Heart left ventricle (tissue), 16 donors: ENCODE measurements at regions not wholly inside any gene's neighbourhood (a gene's known extent, or its start where the extent isn't known, plus 50 kb on each side); places are given as distances from the start of the nearest gene placed in this dataset.

Experiments
- ATAC-seq, 4 donors: fragments of 200-7000 bp; cut with Tn5 transposase; one replicate each; pipeline ENCODE4 v1.9.1; 2020 to 2022; ENCODE audit warnings: moderate library complexity in 4 of 4, mild to moderate bottlenecking in 3 of 4, moderate number of reproducible peaks in 1 of 4
- DNase-seq, 5 donors: peaks; one replicate each; pipeline ENCODE4 v3.0.0-alpha.2; 2020
- H3K27ac ChIP-seq, 12 donors: fragments of 200-600 bp; sonication (generic) in 4 of 12; one replicate each; pipeline versions ENCODE4 v1.5.0 to v1.8.0; 2016 to 2022; ENCODE audit warnings: mild to moderate bottlenecking in 2 of 12
- H3K27me3 ChIP-seq, 9 donors: fragments of 200-600 bp; sonication (generic) in 2 of 9; one replicate each; pipeline versions ENCODE4 v1.5.1 to v1.8.0; 2016 to 2022; ENCODE audit warnings: mild to moderate bottlenecking in 3 of 9
- H3K36me3 ChIP-seq, 9 donors: fragments of 200-600 bp; sonication (generic) in 2 of 9; one replicate each; pipeline versions ENCODE4 v1.5.0 to v1.8.0; 2018 to 2022; ENCODE audit warnings: mild to moderate bottlenecking in 2 of 9
- H3K4me1 ChIP-seq, 12 donors: fragments of 200-600 bp; sonication (generic) in 4 of 12; one replicate each; pipeline versions ENCODE4 v1.5.0 to v1.8.0; 2016 to 2022; ENCODE audit warnings: mild to moderate bottlenecking in 3 of 12
- H3K4me3 ChIP-seq, 12 donors: fragments of 200-600 bp; sonication (generic) in 4 of 12; one replicate each; pipeline versions ENCODE4 v1.5.0 to v1.8.0; 2017 to 2022; ENCODE audit warnings: mild to moderate bottlenecking in 9 of 12, moderate library complexity in 4 of 12
- H3K9me3 ChIP-seq, 12 donors: fragments of 200-600 bp; sonication (generic) in 4 of 12; one replicate each; pipeline versions ENCODE4 v1.5.0 to v1.8.0; 2016 to 2022; ENCODE audit warnings: mild to moderate bottlenecking in 1 of 12
- CTCF ChIP-seq, 12 donors: fragments of 200-600 bp; sonication (generic) in 4 of 12; IDR thresholded peaks; one replicate each; pipeline versions ENCODE4 v1.5.0 to v1.8.0; 2018 to 2022; ENCODE audit warnings: antibody characterized with exemption in 12 of 12, mild to moderate bottlenecking in 5 of 12
- POLR2A ChIP-seq, 2 donors: fragments of 450-650 bp; IDR thresholded peaks; one replicate each; pipeline ENCODE4 v1.6.1; 2017; ENCODE audit warnings: antibody characterized with exemption in 2 of 2, mild to moderate bottlenecking in 2 of 2, moderate library complexity in 2 of 2
- WGBS, 4 donors: extraction: QIAGEN DNeasy Blood & Tissue Kit in 2 of 4; methylation state at CpG; one replicate each; pipeline versions ENCODE4 v1.1.5 to v1.1.7; 2013 to 2018; 5-methylcytosine and 5-hydroxymethylcytosine counted together
- intact Hi-C, 10 donors: fragments of 100-400 bp; cut with DNase I; formaldehyde crosslinking; loops; one replicate each; pipeline versions ENCODE4 v1.11.1 to v1.14.2; 2022
- donor health status: ischemic (EF 13 %, LVEDD 7.1; RV severe dilation, severe dysfunction).
- donor health status: healthy with polysubstance abuse.
- donor health status: DM: no; HTN: yes; CAD: no.
- donor health status: DM: no; HTN: no; CAD: no.
- donor health status: ischemic (EF 25% LVEDD 6.9; RV normal size, moderate dysfunction).
- donor health status: ischemic (EF 25% LVEDD 5.7; RV mildly dilated, moderate dysfunction).
- donor health status: healthy.
- donor health status: DM: yes; HTN: yes; CAD: no.
- donor health status: ischemic (EF 35%, LVEDD 5.7; RV mildly dilated, moderate dysfunction).
- donor health status: nonischemic (EF 11% LVEDD 7.7; RV severe dilation, severe dysfunction).
- donor health status: DM: yes; HTN: yes; CAD: no.
- donor health status: PGD.
- donor health status: ischemic (EF 29% LVEDD 5.4; RV normal size, mild dysfunction).
- donor health status: nonischemic (EF 23%, LVEDD 6.1; RV moderate dilation, normal function).

DNA sequence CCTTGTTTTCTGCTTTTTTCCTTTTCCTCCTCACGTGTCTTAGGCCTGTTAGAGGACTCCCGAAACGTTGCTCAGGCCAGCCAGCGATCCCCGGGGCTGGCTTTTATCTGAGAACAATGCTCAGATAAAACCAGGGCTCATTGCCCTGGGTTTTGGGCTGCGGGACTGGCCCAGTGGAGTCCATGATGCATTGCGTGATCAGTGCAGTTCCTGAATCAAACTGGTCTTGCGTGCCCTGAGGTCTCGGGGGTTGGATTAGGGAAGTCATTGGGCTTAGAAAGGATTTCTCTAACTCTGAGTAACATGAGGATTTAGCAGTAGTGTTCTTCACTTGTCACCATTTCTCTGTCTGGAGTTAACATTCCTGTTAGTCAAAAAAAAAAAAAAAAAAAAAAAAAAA, 66.3 kb downstream of the CCR1 start:
- Histone ChIP-seq H3K27ac (peak overlapping the region in 1 of 12 donors; percentile 83), H3K27me3 (no peaks in the 10 kb centered on the region), H3K4me1 (peaks cover 0 to 31% (median 0%) of the 10 kb centered on the region in 12 donors), H3K4me3 (no peak overlapping the region), H3K36me3 (no peaks in the 10 kb centered on the region), H3K9me3 (no peaks in the 10 kb centered on the region)
- WGBS, 4 donors, result 62 to 80% (median 72%) methylated on average over 9 of the region's 9 CpGs
- no peak for TF ChIP-seq POLR2A (IDR thresholded peaks at IDR 0.05)
- no peak for TF ChIP-seq CTCF (IDR thresholded peaks at IDR 0.05)
- no peak for DNase-seq
- intact Hi-C loops, result no loop called here
- peak in 3 of 4 donors; percentile 28 to 51 (median 39) for ATAC-seq

- H3K36me3 ChIP-seq, result no peaks in the 10 kb centered on the region
- H3K27ac ChIP-seq, result no peak overlapping the region
- no peaks in the 10 kb centered on the region for H3K9me3 ChIP-seq
- H3K27me3 ChIP-seq, result no peaks in the 10 kb centered on the region
- intact Hi-C loops, result no loop called here
- peaks cover 0 to 40% (median 0%) of the 10 kb centered on the region in 12 donors for H3K4me1 ChIP-seq
- no peak for ATAC-seq
- WGBS, 4 donors, result 56 to 70% (median 64%) methylated on average over 3 of the region's 3 CpGs
- DNase-seq, result no peak
- no peak overlapping the region for H3K4me3 ChIP-seq
- TF ChIP-seq CTCF (IDR thresholded peaks at IDR 0.05) (no peak), POLR2A (IDR thresholded peaks at IDR 0.05) (no peak)
Measured at GRCh38 chr3:46138581-46138980, 69.5 kb downstream of the CCR1 start.

- Histone ChIP-seq H3K36me3 (no peaks in the 10 kb centered on the region), H3K27ac (peak overlapping the region in 1 of 12 donors; percentile 53), H3K9me3 (no peaks in the 10 kb centered on the region), H3K4me1 (peaks cover 0 to 55% (median 0%) of the 10 kb centered on the region in 12 donors), H3K4me3 (no peak overlapping the region), H3K27me3 (no peaks in the 10 kb centered on the region)
- WGBS, 4 donors, result 62 to 72% (median 72%) methylated on average over 3 of the region's 3 CpGs
- ATAC-seq, result peak in 1 of 4 donors; percentile 59
- no peak for TF ChIP-seq CTCF (IDR thresholded peaks at IDR 0.05)
- TF ChIP-seq POLR2A (IDR thresholded peaks at IDR 0.05), result no peak
- intact Hi-C loops, result no loop called here
- no peak for DNase-seq
Measured at GRCh38 chr3:46135475-46135874, 72.6 kb downstream of the CCR1 start.

- Histone ChIP-seq H3K9me3 (no peaks in the 10 kb centered on the region), H3K4me1 (peaks cover 0 to 77% (median 0%) of the 10 kb centered on the region in 12 donors), H3K27me3 (no peaks in the 10 kb centered on the region), H3K4me3 (no peak overlapping the region), H3K27ac (peak overlapping the region in 1 of 12 donors; percentile 91), H3K36me3 (no peaks in the 10 kb centered on the region)
- TF ChIP-seq CTCF (IDR thresholded peaks at IDR 0.05) (no peak), POLR2A (IDR thresholded peaks at IDR 0.05) (no peak)
- intact Hi-C loops, result loop anchor here in 1 of 10 donors (5.0 kb wide), 1 partner anchor 96 kb away; no protein-coding TSS in a partner anchor
- 76 to 94% (median 82%) methylated on average over 2 to 3 of the region's 3 CpGs for WGBS, 4 donors
- DNase-seq (no peak), ATAC-seq (no peak)
Measured at GRCh38 chr3:46133285-46133684, 74.8 kb downstream of the CCR1 start.
